ENCODE measurements at regions not wholly inside any gene's neighbourhood (a gene's known extent, or its start where the extent isn't known, plus 50 kb on each side); places are given as distances from the start of the nearest gene placed in this dataset.

DNA sequence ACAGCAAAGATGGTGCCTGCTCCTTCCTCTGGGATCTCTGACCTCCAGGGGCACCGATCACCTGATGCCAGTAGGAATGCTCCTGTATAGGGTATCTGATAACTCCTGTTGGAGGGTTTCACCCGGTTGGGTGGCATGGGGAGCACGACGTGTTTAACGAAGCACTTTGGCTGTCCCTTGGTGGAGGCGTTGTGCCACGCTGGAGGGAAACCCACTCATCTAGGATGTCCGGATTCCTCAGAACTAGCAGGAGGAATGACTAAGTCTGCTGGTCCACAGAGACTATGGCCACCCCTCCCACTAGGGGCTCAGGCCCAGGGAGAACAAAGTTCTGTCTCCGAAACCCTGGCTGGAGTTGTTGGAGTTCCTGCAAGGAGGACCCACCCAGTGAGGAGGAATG is 1624.4 kb downstream of the GRIK2 start:
- no peak for TF ChIP-seq POLR2A (IDR thresholded peaks at IDR 0.05)
- TF ChIP-seq, protein P1, sequence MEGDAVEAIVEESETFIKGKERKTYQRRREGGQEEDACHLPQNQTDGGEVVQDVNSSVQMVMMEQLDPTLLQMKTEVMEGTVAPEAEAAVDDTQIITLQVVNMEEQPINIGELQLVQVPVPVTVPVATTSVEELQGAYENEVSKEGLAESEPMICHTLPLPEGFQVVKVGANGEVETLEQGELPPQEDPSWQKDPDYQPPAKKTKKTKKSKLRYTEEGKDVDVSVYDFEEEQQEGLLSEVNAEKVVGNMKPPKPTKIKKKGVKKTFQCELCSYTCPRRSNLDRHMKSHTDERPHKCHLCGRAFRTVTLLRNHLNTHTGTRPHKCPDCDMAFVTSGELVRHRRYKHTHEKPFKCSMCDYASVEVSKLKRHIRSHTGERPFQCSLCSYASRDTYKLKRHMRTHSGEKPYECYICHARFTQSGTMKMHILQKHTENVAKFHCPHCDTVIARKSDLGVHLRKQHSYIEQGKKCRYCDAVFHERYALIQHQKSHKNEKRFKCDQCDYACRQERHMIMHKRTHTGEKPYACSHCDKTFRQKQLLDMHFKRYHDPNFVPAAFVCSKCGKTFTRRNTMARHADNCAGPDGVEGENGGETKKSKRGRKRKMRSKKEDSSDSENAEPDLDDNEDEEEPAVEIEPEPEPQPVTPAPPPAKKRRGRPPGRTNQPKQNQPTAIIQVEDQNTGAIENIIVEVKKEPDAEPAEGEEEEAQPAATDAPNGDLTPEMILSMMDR (IDR thresholded peaks at IDR 0.05), result no peak
